NCI-H82 (cell line): ENCODE measurements at regions not wholly inside any gene's neighbourhood (a gene's known extent, or its start where the extent isn't known, plus 50 kb on each side); places are given as distances from the start of the nearest gene placed in this dataset.
"Not testable (repeated sequence)": the region's sequence is repeated elsewhere in the genome, so short reads cannot be mapped to it uniquely, and the experiment has no call there.

ENCODE experiments used
- DNase-seq: peaks from one replicate; lab custom pipeline; 2025; lab: John Stamatoyannopoulos, UW

DNA sequence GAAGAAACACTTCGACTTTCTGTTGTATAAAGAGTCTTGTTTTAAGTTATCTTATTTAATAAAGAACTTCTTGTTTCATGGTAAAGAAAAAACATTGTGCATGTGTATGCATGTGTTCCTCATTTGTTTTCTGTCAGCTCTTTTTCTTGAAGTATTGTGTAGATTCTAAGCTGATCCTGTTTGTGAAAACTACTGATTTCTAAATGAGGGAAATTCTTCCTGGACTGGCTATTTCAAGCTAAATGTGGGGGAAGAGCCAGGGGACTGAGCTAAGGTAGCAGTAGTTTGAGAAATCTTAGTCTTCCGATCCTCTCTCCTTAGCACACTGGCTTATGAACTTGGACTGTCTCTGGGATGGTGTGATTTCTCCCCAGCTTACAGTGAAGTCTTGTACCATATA, 56.4 kb upstream of the RBMS1 start:
- no peak for DNase-seq

- no peak for DNase-seq
These were observed 57.7 kb upstream of the RBMS1 start for GRCh38 chr2:160551259-160551658.

DNA sequence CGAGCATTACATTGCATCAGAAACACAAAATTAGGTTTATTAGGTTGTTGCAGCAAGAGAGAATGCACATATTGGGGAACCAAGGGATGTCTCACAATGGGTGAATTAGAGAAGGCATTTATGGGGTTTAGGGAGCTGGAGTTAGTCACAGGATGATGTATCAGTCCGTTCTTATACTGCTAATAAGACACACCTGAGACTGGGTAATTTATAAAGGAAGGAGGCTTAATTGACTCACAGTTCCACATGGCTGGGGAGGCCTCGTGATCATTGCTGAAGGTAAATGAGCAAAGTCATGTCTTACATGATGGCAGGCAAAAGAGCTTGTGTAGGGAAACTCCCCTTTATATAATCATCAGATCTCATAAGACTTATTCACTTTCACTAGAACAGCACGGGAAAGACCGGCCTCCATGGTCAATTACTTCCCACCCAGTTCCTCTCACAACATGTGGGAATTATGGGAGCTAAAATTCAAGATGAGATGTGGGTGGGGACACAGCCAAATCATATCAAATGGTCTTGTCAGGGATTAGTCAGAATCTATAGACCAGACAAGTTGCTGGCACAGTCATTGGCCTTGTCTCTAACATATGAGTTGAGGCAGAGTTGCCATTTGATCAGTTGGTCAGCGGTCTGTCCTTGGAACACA, 61.9 kb upstream of the RBMS1 start:
- DNase-seq: no peak

DNA sequence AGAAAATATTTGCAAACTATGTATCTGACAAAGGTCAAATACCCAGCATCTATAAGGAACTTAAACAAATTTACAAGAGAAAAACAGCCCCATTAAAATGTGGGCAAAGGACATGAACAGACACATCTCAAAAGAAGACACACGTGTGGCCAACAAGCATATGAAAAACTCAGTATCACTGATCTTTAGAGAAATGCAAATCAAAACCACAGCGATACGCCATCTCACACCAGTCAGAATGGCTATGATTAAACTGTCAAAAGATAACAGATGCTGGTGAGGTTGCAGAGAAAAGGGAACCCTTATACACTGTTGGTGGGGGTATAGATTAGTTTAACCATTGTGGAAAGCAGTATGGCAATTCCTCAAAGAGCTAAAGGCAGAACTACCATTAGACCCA, 64.3 kb upstream of the RBMS1 start:
- DNase-seq: no peak

DNA sequence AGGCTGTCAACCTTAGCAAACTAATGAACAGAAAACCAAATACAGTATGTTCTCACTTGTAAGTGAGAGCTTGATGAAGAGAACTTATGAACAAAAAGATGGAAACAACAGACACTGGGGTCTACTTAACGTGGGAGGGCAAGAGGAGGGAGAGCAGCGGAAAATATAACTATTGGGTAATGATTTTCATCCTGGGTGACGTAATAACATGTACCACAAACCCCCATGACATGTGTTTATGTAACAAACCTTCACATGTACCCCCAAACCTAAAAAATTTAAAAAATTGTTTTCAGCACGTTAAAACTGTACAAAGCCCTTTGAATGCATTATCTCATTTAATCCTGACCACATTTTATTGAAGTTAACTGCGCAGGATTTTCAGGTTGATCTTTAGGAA, 64.9 kb upstream of the RBMS1 start:
- no peak for DNase-seq

GRCh38 chr2:160561551-160562295, 68.1 kb upstream of the RBMS1 start:
- no peak for DNase-seq

DNA sequence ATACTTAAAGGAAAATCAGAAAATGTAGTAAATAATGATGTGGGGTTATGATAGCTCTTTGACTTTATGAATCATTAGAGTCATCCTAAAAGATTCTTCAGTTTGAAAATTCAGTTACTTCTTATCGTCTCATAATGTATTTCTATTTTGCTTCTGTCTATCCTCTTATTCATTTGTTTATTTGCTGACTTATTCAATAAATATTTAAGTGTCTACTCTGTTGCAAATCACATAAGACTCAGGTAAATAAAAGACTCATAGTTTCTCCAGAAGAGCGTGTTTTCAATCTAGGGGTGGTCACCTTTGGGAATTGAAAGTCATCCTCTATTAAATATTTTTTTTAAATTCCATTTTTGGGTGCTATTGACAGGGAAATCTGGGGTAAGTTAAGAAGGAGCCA, 69.1 kb upstream of the RBMS1 start:
- DNase-seq: no peak

- DNase-seq: no peak
These were observed 71.0 kb upstream of the RBMS1 start for GRCh38 chr2:160564591-160564990.

GRCh38 chr2:160565099-160565845, 71.7 kb upstream of the RBMS1 start:
- DNase-seq: no peak

GRCh38 chr2:160566717-160567116, 73.1 kb upstream of the RBMS1 start:
- DNase-seq: no peak

- no peak for DNase-seq
These were observed 75.2 kb upstream of the RBMS1 start for GRCh38 chr2:160568856-160569255.

DNA sequence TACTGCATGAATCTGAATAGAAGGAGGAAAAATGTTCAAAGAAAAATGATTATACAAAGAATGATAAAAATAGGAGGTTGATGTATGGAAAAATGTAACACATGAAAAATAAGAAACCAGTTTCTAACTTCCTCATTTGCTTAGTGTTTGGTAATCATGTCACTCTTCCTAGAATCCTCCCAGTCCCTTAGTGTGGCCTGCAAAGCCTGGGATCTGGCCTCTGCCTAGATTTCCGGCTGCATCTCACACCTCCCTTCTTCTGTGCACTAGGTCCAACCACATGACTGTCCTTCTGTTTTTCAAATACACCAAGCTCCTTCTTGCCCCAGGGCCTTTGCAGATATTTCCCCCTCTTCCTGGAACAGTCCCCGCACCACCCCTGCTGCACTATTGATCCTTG, 76.8 kb upstream of the RBMS1 start:
- DNase-seq: no peak

DNA sequence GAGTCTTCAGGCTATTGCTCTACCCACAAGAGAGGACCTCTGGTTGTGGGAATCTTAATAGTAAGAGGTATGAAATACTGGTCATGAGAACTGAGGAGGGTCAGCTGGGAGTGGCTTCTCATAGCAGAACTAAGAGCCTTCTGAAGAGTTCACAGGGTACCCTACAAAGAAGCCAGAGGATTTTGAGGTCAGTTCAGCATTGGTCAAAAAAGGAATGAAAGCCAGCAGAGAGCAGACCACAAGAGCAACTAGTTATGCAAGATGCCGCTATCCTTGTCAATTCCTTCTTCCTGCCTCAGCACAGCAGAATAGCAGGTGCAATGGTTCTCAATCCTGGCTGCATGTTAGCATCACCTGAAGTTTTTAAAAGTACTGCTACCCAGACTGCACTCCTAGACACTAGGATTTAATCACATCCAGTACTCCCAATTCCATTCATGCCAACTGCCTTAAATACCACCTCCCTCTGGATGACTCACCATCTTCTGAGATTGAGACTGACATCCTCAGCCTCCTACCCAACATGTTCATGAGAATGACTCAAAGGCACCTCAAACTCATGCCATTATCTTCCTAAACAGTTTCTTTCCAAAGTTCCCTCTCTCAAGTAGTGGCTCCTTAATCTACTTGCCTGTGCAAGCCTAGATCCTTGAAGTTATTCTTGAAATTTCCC, 81.0 kb upstream of the RBMS1 start:
- no peak for DNase-seq

GRCh38 chr2:160575368-160575767, 81.8 kb upstream of the RBMS1 start:
- no peak for DNase-seq

- no peak for DNase-seq
These were observed 82.5 kb upstream of the RBMS1 start for GRCh38 chr2:160576054-160576499.

- not testable (repeated sequence) for DNase-seq
These were observed 83.5 kb upstream of the RBMS1 start for GRCh38 chr2:160577081-160577480.

DNA sequence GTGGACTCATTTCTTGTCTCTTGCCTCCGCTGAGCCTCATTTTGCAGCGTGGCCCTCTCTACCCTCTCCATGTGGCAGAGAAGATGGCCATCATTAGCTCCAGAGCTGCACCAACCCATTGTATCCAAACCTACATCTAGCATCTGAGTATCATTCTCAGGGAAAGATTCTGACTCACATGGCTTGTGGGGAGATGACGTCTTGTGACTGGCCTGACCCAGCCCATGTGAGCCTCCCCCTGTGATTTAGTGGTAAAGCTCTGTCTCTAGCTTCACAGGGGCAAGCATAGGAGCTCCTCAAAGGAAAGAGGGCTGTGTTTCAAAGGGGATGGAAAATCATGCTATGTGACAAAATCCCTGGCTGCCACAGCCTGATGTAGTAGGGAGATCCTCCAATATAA, 87.4 kb upstream of the RBMS1 start:
- DNase-seq: no peak

DNA sequence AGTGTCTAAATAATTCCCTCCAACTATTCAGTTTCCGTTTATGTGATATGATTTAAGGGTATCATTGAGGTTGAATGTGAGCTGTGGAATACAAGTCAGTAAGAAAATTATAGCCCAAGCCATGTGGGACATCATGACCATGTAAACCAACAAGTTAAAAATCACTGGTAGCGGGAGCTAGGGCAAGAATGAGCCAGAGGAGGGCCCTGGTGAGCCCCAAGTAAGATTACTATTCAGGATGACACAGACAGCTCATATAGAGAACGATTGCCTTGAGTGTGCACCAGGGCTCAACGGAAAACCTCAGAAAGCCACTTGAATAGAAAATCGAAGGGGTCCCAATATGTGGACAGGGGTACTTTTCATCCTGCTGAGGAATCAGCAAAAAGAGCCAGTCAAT, 87.8 kb upstream of the RBMS1 start:
- peak; percentile 35 for DNase-seq

DNA sequence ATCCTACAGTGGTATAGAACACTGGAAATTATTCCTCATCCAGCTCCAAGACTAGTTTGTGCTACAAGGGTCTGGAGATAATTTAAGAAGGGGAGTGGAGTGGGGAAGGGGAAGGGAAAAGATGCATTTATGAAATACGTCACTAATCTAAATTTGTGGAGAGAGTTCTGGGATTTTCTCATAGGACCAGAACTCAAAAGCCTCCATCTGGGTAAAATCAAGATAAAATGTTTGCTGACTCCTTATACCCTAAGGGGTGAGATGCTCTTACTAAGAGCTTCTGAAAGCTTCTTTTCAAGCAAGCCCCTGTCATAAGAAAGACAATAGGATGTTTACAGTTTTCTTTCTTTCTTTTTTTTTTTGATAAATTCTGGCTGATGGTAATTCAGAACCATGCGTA, 88.5 kb upstream of the RBMS1 start:
- DNase-seq: no peak

DNA sequence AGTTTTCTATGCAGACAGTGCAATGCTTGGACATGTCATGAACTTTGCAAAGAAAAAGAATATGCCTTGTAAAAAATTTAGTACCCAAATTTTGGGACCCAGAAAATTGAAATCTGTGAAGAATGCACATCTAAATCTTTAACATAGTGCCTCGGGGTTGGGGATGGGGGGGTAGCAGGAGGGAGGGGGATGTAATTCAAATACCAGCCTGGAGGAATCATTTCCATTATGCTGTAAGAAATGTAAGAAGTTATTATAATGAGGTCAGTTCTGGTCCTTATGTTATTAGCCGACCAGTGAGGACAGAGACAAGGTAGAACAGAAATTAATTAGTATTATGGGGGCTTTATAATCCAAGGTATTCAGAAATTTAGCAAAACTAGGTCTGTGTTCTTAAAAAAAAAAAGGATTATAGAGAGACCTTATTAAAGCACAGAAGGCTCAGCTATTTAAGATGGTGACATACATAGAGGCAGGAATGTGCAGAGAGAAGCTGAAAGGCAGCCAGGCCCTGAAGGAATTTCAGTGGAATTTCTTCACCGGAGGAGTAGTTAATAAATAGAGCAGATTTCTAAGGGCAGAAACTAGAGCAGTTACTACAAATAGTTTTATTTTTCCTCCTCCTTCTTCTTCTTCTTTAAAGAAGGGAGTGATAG, 89.0 kb upstream of the RBMS1 start:
- DNase-seq: no peak

- no peak for DNase-seq
These were observed 89.5 kb upstream of the RBMS1 start for GRCh38 chr2:160583146-160583535.
